Endothelial cell of umbilical vein (primary cell): ENCODE measurements at regions not wholly inside any gene's neighbourhood (a gene's known extent, or its start where the extent isn't known, plus 50 kb on each side); places are given as distances from the start of the nearest gene placed in this dataset.

ENCODE experiments used
- BruUV-seq: library from RNA; stranded (reverse); fragments of 400-500 nt; replicated peaks from 2 replicates; lab custom pipeline; 2021; lab: Mats Ljungman, UMichigan
- CTCF ChIA-PET: fragments of 300-600, 350-600 bp; sonication (Branson Sonifier 250); formaldehyde crosslinking; loops from one replicate; lab custom pipeline; 2021; ENCODE audit warnings: antibody characterized with exemption, inconsistent platforms; lab: Charles Lee
- POLR2A ChIA-PET: fragments of 300-600, 350-600 bp; sonication (Branson Sonifier 250); formaldehyde crosslinking; loops from one replicate; lab custom pipeline; 2021; ENCODE audit warnings: antibody characterized with exemption, inconsistent platforms; lab: Charles Lee
- DNase-seq: peaks from one replicate; pipeline ENCODE4 v3.0.0-alpha.2; 2011; ENCODE audit warnings: low read depth, low spot score
- FAIRE-seq: peaks from 2 replicates; lab custom pipeline; 2011; peaks lifted over from hg19 to GRCh38; lab: Jason Lieb, UNC
- H2AFZ ChIP-seq: 2 replicates; pipeline ENCODE4 v1.6.0; 2012; ENCODE audit warnings: low read depth, low read length, control low read depth, inconsistent platforms
- H3K27ac ChIP-seq: 2 replicates; pipeline ENCODE4 v1.5.1; 2011; ENCODE audit warnings: low read depth, mild to moderate bottlenecking, control low read depth, low read length, moderate library complexity; ENCODE audit not compliant: insufficient read depth
- H3K27me3 ChIP-seq, 2 experiments: 2 replicates each; pipeline versions ENCODE4 v1.6.0 to v1.6.1; 2011; ENCODE audit warnings: low read length in 2 of 2, mixed read lengths in 1 of 2; ENCODE audit not compliant: control insufficient read depth in 2 of 2, insufficient read depth in 2 of 2
- H3K36me3 ChIP-seq, 2 experiments: 2 replicates in 1 of 2; 3 replicates in 1 of 2; pipeline ENCODE4 v1.5.1; 2011; ENCODE audit warnings: low read length in 2 of 2, mild to moderate bottlenecking in 1 of 2, moderate library complexity in 1 of 2; ENCODE audit not compliant: control insufficient read depth in 2 of 2, insufficient read depth in 2 of 2; ENCODE audit errors: extremely low read depth in 1 of 2
- H3K4me1 ChIP-seq: 3 replicates; pipeline ENCODE4 v1.5.1; 2011; ENCODE audit warnings: mild to moderate bottlenecking, low read length; ENCODE audit not compliant: control insufficient read depth, insufficient read depth; ENCODE audit errors: extremely low read depth
- H3K4me2 ChIP-seq: 2 replicates; pipeline ENCODE4 v1.6.1; 2011; ENCODE audit warnings: low read length, control low read depth, mixed read lengths; ENCODE audit not compliant: insufficient read depth
- H3K4me3 ChIP-seq, 3 experiments: fragments of 200-600 bp in 1 of 3; sonication (generic), shearing (Covaris generic) in 1 of 3; replicated peaks in 1 of 3; 2 replicates each; pipeline ENCODE4 v1.5.1; 2011 to 2016; ENCODE audit warnings: control low read depth in 3 of 3, low read length in 3 of 3, mild to moderate bottlenecking in 2 of 3, inconsistent platforms in 1 of 3, low read depth in 1 of 3, moderate library complexity in 1 of 3; ENCODE audit not compliant: insufficient read depth in 1 of 3
- H3K79me2 ChIP-seq: 2 replicates; pipeline ENCODE4 v1.6.0; 2012; ENCODE audit warnings: low read length, inconsistent platforms; ENCODE audit not compliant: control insufficient read depth, insufficient read depth
- H3K9ac ChIP-seq: replicated peaks from 2 replicates; pipeline ENCODE3; 2011; ENCODE audit warnings: low read length, control low read depth; ENCODE audit not compliant: insufficient read depth; ENCODE audit errors: extremely low read depth
- H3K9me1 ChIP-seq: replicated peaks from 3 replicates; pipeline ENCODE4 v1.6.0; 2011; ENCODE audit warnings: mild to moderate bottlenecking, low read length; ENCODE audit not compliant: control insufficient read depth, insufficient read depth; ENCODE audit errors: extremely low read depth
- H3K9me3 ChIP-seq: replicated peaks from 2 replicates; pipeline ENCODE4 v1.5.1; 2012; ENCODE audit warnings: low read length, inconsistent platforms; ENCODE audit not compliant: control insufficient read depth, insufficient read depth
- H4K20me1 ChIP-seq: replicated peaks from 2 replicates; pipeline ENCODE3; 2011; ENCODE audit warnings: mild to moderate bottlenecking, low read length; ENCODE audit not compliant: control insufficient read depth, insufficient read depth; ENCODE audit errors: extremely low read depth
- EZH2 ChIP-seq: IDR thresholded peaks from 2 replicates; pipeline ENCODE4 v1.6.1; 2012; ENCODE audit warnings: borderline replicate concordance, low read depth, mild to moderate bottlenecking, moderate library complexity, low read length, inconsistent platforms; ENCODE audit not compliant: severe bottlenecking
- FOS ChIP-seq: IDR thresholded peaks from 2 replicates; pipeline ENCODE4 v1.6.1; 2011; ENCODE audit warnings: mild to moderate bottlenecking, low read length, moderate library complexity, borderline replicate concordance; ENCODE audit not compliant: insufficient read depth
- GATA2 ChIP-seq: IDR thresholded peaks from 2 replicates; pipeline ENCODE4 v1.7.0; 2011; ENCODE audit warnings: low read depth, mild to moderate bottlenecking, moderate library complexity, mixed read lengths, low read length; ENCODE audit not compliant: insufficient read length, insufficient read depth
- JUN ChIP-seq: IDR thresholded peaks from 2 replicates; pipeline ENCODE4 v1.6.1; 2011; ENCODE audit warnings: borderline replicate concordance, low read depth; ENCODE audit not compliant: insufficient read length, insufficient read depth
- MYC ChIP-seq: IDR thresholded peaks from one replicate; pipeline ENCODE4 v1.6.1; 2011; ENCODE audit warnings: mild to moderate bottlenecking, low read depth, low read length
- POLR2A ChIP-seq: IDR thresholded peaks from 2 replicates; pipeline ENCODE4 v1.6.1; 2012; ENCODE audit warnings: low read depth, mild to moderate bottlenecking, control low read depth, low read length
- POLR2AphosphoS5 ChIP-seq: IDR thresholded peaks from 2 replicates; pipeline ENCODE4 v1.6.1; 2012; ENCODE audit warnings: low read depth, mild to moderate bottlenecking, control low read depth, low read length, moderate library complexity; ENCODE audit not compliant: insufficient read depth
- dilution Hi-C: fragments of 300-500 bp; cut with MboI; formaldehyde crosslinking; loops from one replicate; pipeline ENCODE4 v1.15.0; 2019; ENCODE audit warnings: low sequenced_read_pairs; ENCODE audit not compliant: extremely low pct_ligation_motif_present
- intact Hi-C: fragments of 100-400 bp; cut with micrococcal nuclease; formaldehyde crosslinking; loops from one replicate; pipeline ENCODE4 v1.10.0; 2022
- TF ChIP-seq, protein P1 (sequence below), 2 donors: IDR thresholded peaks; 1 replicate in 1 of 2; 2 replicates in 1 of 2; pipeline ENCODE4 v1.5.1; 2011; ENCODE audit warnings: low read length in 2 of 2, mild to moderate bottlenecking in 2 of 2, moderate library complexity in 2 of 2, control low read depth in 1 of 2, inconsistent platforms in 1 of 2, low read depth in 1 of 2; ENCODE audit not compliant: insufficient read depth in 1 of 2; ENCODE audit errors: extremely low read depth in 1 of 2
- TF ChIP-seq, protein P2 (sequence below): IDR thresholded peaks from 2 replicates; pipeline ENCODE4 v1.6.1; 2011; ENCODE audit not compliant: insufficient read depth, insufficient read length

DNA sequence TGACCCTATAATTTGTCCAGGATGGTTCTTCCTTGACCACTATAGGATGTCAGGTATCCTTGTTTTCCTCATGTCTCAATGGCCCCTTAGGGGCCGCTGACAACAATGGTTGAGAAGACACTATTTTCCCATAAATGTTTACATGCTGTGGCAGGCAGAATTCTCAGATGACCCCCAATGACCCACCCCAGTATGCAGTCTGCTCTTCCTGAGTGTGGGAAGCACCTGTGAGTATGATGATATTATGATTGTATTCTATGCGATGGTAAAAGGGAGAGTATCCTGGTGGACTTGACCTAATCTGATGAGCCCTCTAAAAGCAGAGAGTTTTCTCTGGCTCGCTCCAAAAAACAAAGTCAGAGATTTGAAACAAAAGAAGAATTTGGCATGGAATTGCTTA is 123.1 kb upstream of the DLX2 start:
- intact Hi-C loops: no loop called here
- CTCF ChIA-PET: no interaction called here
- H3K9ac ChIP-seq: no peak overlapping the region

More for the DNA sequence above, 123.1 kb upstream of the DLX2 start:
- H3K79me2 ChIP-seq: no peaks in the 10 kb centered on the region
- no peaks in the 10 kb centered on the region for H3K36me3 ChIP-seq
- DNase-seq: no peak
- no peak overlapping the region for H2AFZ ChIP-seq
- H4K20me1 ChIP-seq: no peaks in the 10 kb centered on the region
- H3K27ac ChIP-seq: no peak overlapping the region
- BruUV-seq: no TSS peak
- FAIRE-seq: no peak
- H3K4me2 ChIP-seq: no peak overlapping the region
- H3K4me3 ChIP-seq: no peak overlapping the region
- no peaks in the 10 kb centered on the region for H3K4me1 ChIP-seq
- H3K9me1 ChIP-seq: no peaks in the 10 kb centered on the region
- TF ChIP-seq, protein P1, sequence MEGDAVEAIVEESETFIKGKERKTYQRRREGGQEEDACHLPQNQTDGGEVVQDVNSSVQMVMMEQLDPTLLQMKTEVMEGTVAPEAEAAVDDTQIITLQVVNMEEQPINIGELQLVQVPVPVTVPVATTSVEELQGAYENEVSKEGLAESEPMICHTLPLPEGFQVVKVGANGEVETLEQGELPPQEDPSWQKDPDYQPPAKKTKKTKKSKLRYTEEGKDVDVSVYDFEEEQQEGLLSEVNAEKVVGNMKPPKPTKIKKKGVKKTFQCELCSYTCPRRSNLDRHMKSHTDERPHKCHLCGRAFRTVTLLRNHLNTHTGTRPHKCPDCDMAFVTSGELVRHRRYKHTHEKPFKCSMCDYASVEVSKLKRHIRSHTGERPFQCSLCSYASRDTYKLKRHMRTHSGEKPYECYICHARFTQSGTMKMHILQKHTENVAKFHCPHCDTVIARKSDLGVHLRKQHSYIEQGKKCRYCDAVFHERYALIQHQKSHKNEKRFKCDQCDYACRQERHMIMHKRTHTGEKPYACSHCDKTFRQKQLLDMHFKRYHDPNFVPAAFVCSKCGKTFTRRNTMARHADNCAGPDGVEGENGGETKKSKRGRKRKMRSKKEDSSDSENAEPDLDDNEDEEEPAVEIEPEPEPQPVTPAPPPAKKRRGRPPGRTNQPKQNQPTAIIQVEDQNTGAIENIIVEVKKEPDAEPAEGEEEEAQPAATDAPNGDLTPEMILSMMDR (IDR thresholded peaks at IDR 0.05; ENCODE audit: extremely low read depth in 1 of 2, insufficient read depth in 1 of 2, low read depth in 1 of 2, low read length in 2 of 2): no peak
- TF ChIP-seq POLR2AphosphoS5 (no peak), MYC (no peak), FOS (no peak), EZH2 (no peak), GATA2 (no peak), JUN (no peak), POLR2A (no peak)
- TF ChIP-seq, protein P2, sequence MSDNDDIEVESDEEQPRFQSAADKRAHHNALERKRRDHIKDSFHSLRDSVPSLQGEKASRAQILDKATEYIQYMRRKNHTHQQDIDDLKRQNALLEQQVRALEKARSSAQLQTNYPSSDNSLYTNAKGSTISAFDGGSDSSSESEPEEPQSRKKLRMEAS: no peak
- no peaks in the 10 kb centered on the region for H3K27me3 ChIP-seq
- H3K9me3 ChIP-seq: no peaks in the 10 kb centered on the region
- dilution Hi-C loops: no loop called here
- POLR2A ChIA-PET: no interaction called here
